Fibroblast of skin of right biceps (primary cell): ENCODE measurements at regions not wholly inside any gene's neighbourhood (a gene's known extent, or its start where the extent isn't known, plus 50 kb on each side); places are given as distances from the start of the nearest gene placed in this dataset.

Experiments
- DNase-seq: peaks from one replicate; pipeline ENCODE4 v3.0.0-alpha.2; 2013

DNA sequence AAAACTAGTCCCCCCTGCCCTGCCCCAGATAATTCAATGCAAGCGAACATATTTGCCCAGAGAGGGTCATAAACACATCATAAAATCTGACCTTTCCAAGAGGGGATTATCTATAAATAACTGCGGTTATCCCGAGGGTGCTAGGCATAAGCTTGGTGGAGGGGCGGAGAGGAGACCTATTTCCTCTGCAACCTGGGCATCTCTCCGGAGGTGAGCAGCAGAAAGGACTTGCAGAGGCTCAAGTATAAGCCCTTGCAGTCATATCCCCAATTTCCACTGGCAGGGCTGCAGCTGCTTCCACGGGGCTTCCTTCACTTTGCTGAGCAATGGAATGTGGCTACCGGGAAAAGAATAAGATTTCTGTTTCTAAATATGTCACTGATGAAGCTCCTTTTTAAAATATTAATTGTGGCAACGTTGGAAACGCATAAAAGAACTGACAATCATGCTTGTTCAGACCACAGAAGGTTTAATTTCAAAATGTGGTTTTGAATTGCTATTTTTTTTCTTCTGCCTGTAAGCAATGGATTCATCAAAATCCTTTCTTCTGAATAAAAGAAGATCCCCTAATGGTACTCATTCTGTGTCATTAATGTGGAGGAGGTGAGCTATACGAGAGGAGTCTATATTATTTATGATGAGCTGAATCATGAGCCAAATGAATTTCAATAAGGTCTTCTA lies 268.9 kb upstream of the ATP2B1 start:
- DNase-seq: peak; percentile 82

DNA sequence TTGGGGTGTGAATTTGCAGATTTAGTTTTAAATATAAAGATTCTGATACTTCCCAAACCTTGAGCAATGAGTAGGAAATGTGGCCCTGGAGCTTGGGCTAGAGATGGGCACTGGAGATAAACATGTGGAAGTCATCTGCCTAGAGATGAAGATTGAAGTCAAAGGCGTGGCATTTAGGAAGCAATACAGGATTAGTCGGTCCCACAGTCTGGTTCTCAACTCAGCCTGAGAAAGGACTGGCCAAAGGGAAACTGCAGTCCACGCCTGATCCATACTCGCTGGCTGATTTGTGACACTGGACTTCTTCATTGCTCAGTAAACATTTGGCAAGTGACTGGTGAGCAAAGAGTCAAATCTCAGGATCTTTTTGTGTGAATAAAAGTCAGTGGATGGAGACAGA lies 268.2 kb upstream of the ATP2B1 start:
- DNase-seq: no peak

GRCh38 chr12:89975574-89975973 lies 266.9 kb upstream of the ATP2B1 start:
- no peak for DNase-seq

GRCh38 chr12:89971880-89972279 lies 263.2 kb upstream of the ATP2B1 start:
- DNase-seq: peak; percentile 19

DNA sequence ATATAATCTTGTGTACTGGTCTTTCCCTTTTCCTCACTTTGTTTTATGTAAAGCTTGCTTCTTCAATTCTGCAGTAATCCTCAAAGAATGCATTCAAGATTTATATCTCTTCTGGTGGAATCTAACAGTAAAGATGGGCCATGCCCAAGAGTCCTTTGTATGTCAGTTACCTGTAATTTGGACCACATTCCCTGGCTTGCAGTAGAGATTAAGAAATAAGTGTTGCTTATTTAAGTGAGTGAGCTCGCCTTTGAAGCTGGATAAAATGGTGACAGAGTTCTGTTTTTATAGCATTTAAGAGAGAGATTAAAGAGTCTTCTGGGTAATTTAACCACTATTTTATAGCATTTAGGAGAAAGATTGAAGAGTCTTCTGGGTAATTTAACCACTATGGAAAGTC lies 262.1 kb upstream of the ATP2B1 start:
- DNase-seq: peak; percentile 19

- no peak for DNase-seq
Measured at GRCh38 chr12:89969093-89969492, 260.5 kb upstream of the ATP2B1 start.

- no peak for DNase-seq
Measured at GRCh38 chr12:89968151-89968700, 259.6 kb upstream of the ATP2B1 start.

DNA sequence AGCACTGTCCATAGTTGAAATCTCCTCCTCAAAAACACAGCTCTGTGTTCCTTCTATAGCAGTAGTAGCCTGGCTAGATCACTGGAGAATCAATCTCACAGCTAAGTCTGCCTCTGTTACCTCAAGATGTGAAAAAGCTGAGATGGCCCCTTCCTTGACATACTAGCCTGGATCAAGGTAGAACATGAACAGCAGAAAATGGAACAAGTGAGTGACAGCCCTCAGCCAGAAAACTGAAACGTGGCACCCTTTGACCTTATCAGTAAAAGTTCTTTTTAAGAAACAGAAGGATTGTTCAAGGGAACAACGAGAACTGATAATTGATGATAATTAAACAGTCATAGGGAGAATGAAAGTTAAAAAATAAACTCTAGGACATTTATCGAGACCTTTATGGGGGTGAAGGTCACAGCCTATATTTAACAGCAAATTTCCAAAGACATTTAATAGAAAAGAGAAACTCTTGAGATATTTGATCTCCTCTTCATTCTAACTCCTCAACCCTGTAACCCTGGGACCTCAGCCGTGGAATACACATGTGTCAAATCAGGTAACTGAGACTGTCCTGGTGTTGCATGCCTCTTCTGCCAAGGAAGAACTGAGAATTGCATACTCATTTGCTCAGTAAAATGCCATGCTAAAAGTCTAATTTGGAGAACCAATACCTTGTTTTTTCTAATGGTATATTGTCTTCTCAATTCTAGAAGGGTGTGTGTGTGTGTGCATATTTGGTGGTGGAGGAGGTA lies 258.0 kb upstream of the ATP2B1 start:
- DNase-seq: no peak

- no peak for DNase-seq
Measured at GRCh38 chr12:89965993-89966392, 257.4 kb upstream of the ATP2B1 start.

- no peak for DNase-seq
Measured at GRCh38 chr12:89962648-89963047, 254.0 kb upstream of the ATP2B1 start.

- DNase-seq: peak; percentile 47
Measured at GRCh38 chr12:89960607-89961394, 252.2 kb upstream of the ATP2B1 start.

DNA sequence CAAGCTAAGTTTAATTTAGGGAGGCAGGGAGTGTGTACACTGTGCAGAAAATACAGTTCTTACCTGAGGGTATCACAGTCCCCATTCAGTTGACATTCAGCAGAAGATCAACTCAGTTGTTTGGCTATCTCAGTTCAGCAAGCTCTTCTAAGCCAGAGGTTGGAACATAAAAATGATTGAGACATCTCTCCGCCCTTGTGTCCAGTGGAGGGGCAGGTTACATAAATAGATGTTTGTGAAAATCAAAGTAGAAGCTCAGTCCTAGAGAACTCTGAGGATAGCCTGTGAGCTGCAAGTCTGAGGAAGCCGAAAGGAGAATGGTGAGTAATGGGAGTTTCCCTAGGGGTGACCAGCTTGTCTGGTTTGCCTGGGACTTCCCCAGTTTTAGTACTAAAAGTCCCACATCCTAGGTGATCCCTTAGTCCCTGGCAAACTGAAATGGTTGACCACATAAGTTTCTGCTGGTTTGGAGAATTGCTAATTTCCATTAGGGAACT lies 251.4 kb upstream of the ATP2B1 start:
- DNase-seq: no peak

DNA sequence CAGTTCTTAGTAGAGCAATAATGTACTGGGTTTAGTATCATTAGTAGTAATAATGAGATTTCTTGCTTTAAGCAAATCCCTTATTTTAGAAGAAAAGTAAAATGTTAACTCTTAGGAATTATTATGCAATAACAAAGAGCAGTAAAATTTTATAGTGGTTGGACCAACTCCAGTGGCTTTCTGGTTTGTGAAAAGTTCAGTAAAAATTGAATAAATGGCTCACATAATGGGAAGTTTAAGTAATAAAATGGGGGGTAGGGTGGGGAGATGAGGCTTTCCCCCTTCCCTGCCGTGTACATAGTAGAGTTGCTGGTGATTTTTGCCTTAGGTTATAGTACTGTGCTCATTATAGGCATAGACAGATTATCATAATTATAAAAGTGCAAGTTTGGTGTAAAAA lies 250.5 kb upstream of the ATP2B1 start:
- DNase-seq: no peak

GRCh38 chr12:89954259-89954658 lies 245.6 kb upstream of the ATP2B1 start:
- no peak for DNase-seq

DNA sequence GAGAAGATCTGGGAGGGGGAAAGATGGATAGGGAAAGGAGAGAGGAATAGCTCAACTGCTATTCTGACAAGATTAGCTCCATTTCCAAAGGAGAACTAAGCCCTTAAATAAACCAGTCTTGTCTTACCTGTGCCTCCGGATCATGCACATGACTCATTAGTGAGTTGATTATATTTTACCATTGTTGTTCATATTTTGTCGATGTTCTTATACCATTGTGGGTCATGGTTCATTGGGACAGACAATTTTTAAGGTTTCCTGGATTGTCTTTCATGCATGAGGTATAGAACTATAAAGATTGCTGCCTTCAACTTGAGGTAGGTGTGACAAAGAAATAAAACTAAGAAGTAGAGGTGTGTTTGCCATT lies 243.0 kb upstream of the ATP2B1 start:
- no peak for DNase-seq

- DNase-seq: peak; percentile 52
Measured at GRCh38 chr12:89951050-89951693, 242.5 kb upstream of the ATP2B1 start.

GRCh38 chr12:89950421-89950820 lies 241.8 kb upstream of the ATP2B1 start:
- DNase-seq: no peak

DNA sequence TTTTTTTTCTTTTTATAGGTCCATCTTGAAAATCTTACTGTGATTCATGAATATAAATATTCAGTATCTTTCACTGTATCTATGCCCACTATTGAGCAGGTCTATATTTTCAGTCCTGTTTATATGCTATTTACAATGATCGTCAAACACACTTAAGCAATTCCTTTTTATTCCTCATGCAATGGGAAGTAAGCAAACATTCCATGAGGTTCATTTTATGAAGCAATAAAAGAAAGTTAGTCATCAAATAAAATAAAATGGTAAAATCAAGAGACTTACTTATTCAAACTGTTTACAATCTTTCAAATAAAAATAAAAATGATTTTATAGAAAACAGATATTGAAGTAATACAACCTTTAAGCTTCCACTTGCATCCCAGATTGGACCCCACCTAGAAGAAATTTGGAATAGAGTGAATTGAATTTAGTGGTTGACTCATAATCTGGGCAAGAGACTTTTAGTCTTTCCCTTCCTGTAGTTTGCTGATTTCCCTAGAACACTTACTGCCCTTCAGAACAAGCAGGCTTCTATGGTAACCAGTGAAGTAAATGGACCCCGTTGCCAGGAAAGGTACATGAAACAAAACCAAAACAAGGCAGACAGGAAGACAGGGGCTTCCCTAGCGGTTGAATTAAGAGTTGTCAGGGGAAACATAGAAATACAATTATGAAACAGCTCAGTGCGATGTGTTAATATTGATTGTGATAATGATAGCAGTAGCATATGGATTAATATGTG lies 241.0 kb upstream of the ATP2B1 start:
- peak; percentile 67 for DNase-seq

DNA sequence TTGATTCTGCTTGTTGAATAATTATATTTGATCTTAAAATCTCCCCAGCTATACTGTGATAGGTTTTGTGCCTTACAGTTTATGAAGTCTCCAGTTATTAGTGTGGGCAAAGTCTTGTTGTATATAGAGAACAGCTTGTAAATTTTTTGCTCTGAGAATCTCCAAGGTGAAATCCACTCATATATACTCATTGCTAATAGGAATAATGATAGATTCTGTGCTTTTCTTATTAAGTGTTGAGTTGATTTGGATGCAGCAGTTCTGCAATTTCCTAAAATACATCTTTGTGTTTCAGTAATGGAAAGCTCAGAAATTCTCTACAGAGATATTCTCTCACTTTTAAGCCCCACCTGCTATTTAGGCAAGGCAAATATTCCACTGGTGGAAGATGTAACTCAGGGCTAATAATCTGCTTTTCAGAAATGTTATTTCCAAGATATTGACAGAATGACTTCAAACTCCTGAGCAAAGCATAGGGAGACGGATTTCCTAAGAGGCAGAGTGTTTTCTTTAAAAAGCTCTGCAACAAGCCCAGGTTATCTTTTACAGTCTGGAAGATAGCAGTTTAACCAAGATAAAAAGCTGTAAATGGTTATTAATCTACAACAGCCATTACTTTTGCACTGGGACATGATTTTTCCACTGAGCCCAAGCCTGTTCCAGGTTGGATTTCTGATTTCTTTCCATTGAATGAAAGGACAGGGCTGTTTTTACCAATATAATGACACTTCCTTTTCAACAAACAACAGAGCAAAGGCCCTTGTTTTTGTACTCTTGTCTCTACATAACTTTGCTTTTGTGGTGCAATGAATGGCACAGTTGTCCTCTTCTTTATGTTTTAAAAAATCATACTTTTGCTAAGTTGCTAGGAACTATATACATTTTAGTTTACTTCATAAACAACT lies 239.9 kb upstream of the ATP2B1 start:
- DNase-seq: no peak

GRCh38 chr12:89947437-89948270 lies 239.0 kb upstream of the ATP2B1 start:
- DNase-seq: peak; percentile 92
